ENCODE measurements at regions not wholly inside any gene's neighbourhood (a gene's known extent, or its start where the extent isn't known, plus 50 kb on each side); places are given as distances from the start of the nearest gene placed in this dataset.

GRCh38 chr11:70948855-70949531 is 303.4 kb downstream of the SHANK2 start:
- no peak for TF ChIP-seq CREB1 (IDR thresholded peaks at IDR 0.05; ENCODE audit: low read depth)
- TF ChIP-seq REST (IDR thresholded peaks at IDR 0.05; ENCODE audit: low read depth) = no peak
- no peak for TF ChIP-seq RAD21 (IDR thresholded peaks at IDR 0.05; ENCODE audit: low read depth)
- TF ChIP-seq TAF1 (IDR thresholded peaks at IDR 0.05; ENCODE audit: low read depth) = no peak
- no peak for TF ChIP-seq CEBPB (IDR thresholded peaks at IDR 0.05)
- no peak for TF ChIP-seq MAX (IDR thresholded peaks at IDR 0.05)
- TF ChIP-seq YY1 (IDR thresholded peaks at IDR 0.05; ENCODE audit: low read depth) = no peak
- TF ChIP-seq EP300 (IDR thresholded peaks at IDR 0.05; ENCODE audit: borderline replicate concordance) = no peak
- TF ChIP-seq TEAD4 (IDR thresholded peaks at IDR 0.05) = no peak
- TF ChIP-seq EGR1 (IDR thresholded peaks at IDR 0.05) = no peak
- TF ChIP-seq USF1 (IDR thresholded peaks at IDR 0.05) = no peak
- no peak for TF ChIP-seq FOXM1 (IDR thresholded peaks at IDR 0.05; ENCODE audit: borderline replicate concordance, low read depth)
